HepG2 (cell line): ENCODE measurements at regions not wholly inside any gene's neighbourhood (a gene's known extent, or its start where the extent isn't known, plus 50 kb on each side); places are given as distances from the start of the nearest gene placed in this dataset.

Source experiments
- ATAC-seq: fragments of 200-7000 bp; cut with Tn5 transposase; 3 replicates; pipeline ENCODE4 v1.9.1; 2020; ENCODE audit warnings: mild to moderate bottlenecking, moderate library complexity
- BruUV-seq: library from RNA; stranded (reverse); fragments of 400-500 nt; replicated peaks from 2 replicates; lab custom pipeline; 2021; lab: Mats Ljungman, UMichigan
- CTCF ChIA-PET: fragments of 300-600 bp; formaldehyde crosslinking; extraction: SDS; loops from one replicate; lab custom pipeline; 2021; ENCODE audit warnings: low total read pairs, inconsistent platforms, low intra/inter-chr PET ratio; lab: Yijun Ruan, JAX
- POLR2A ChIA-PET: fragments of 350-600 bp; sonication (Branson Sonifier 250); formaldehyde crosslinking; loops from one replicate; lab custom pipeline; 2020; ENCODE audit warnings: antibody characterized with exemption, inconsistent platforms; lab: Yijun Ruan, JAX
- DNase-seq: peaks from one replicate; pipeline ENCODE4 v3.0.0-alpha.2; 2015; ENCODE audit warnings: low spot score
- FAIRE-seq: peaks from 3 replicates; lab custom pipeline; 2011; peaks lifted over from hg19 to GRCh38; lab: Jason Lieb, UNC
- H2AFZ ChIP-seq: one replicate; pipeline ENCODE4 v1.6.1; 2011; ENCODE audit warnings: low read length, inconsistent platforms
- H3K27ac ChIP-seq: fragments of 300-600 bp; 3 replicates; pipeline ENCODE4 v1.8.0; 2011; ENCODE audit warnings: mixed run types, mild to moderate bottlenecking, mixed read lengths, low read length, inconsistent platforms; ENCODE audit not compliant: insufficient read depth; ENCODE audit errors: extremely low read length
- H3K27me3 ChIP-seq, 2 experiments: fragments of 200-600 bp in 1 of 2; 2 replicates in 1 of 2; 3 replicates in 1 of 2; pipeline versions ENCODE4 v1.6.0 to v1.8.0; 2011; ENCODE audit warnings: low read length in 2 of 2, mild to moderate bottlenecking in 2 of 2, moderate library complexity in 2 of 2, inconsistent platforms in 1 of 2; ENCODE audit not compliant: insufficient read depth in 2 of 2, control insufficient read depth in 1 of 2
- H3K36me3 ChIP-seq, 2 experiments: fragments of 200-600 bp in 1 of 2; replicated peaks in 1 of 2; 2 replicates in 1 of 2; 3 replicates in 1 of 2; pipeline versions ENCODE4 v1.5.1 to v1.8.0; 2011; ENCODE audit warnings: low read length in 2 of 2, inconsistent platforms in 1 of 2; ENCODE audit not compliant: insufficient read depth in 2 of 2, control insufficient read depth in 1 of 2
- H3K4me1 ChIP-seq: 2 replicates; pipeline ENCODE4 v1.5.1; 2012; ENCODE audit warnings: low read length, inconsistent platforms; ENCODE audit not compliant: insufficient read depth
- H3K4me2 ChIP-seq: 2 replicates; pipeline ENCODE4 v1.6.0; 2011; ENCODE audit warnings: low read depth, low read length, inconsistent platforms
- H3K4me3 ChIP-seq, 3 experiments: fragments of 200-600 bp in 1 of 3; sonication (generic), shearing (Covaris generic) in 1 of 3; replicated peaks in 1 of 3; 2 replicates each; pipeline ENCODE4 v1.5.1; 2011 to 2016; ENCODE audit warnings: low read length in 3 of 3, inconsistent platforms in 2 of 3, low read depth in 2 of 3, mild to moderate bottlenecking in 2 of 3, control low read depth in 1 of 3, mixed read lengths in 1 of 3; ENCODE audit not compliant: insufficient read depth in 1 of 3
- H3K79me2 ChIP-seq: one replicate; pipeline ENCODE4 v1.6.1; 2011; ENCODE audit warnings: low read length, inconsistent platforms; ENCODE audit not compliant: insufficient read depth
- H3K9ac ChIP-seq: 2 replicates; pipeline ENCODE4 v1.6.0; 2011; ENCODE audit warnings: mild to moderate bottlenecking, low read depth, low read length, inconsistent platforms; ENCODE audit not compliant: insufficient read depth
- H3K9me3 ChIP-seq: 2 replicates; pipeline ENCODE4 v1.5.1; 2012; ENCODE audit warnings: mild to moderate bottlenecking, low read length
- H4K20me1 ChIP-seq: 2 replicates; pipeline ENCODE4 v1.6.0; 2011; ENCODE audit warnings: inconsistent platforms, mild to moderate bottlenecking, low read length, moderate library complexity; ENCODE audit not compliant: insufficient read depth
- BHLHE40 ChIP-seq: IDR thresholded peaks from 2 replicates; pipeline ENCODE4 v1.6.1; 2011; ENCODE audit warnings: low read length, improper control_type of control experiment
- GTF2F1 ChIP-seq: fragments of 150-350 bp; IDR thresholded peaks from 2 replicates; pipeline ENCODE4 v1.6.1; 2014; ENCODE audit warnings: low read length
- MXI1 ChIP-seq: IDR thresholded peaks from 3 replicates; pipeline ENCODE4 v1.6.1; 2012; ENCODE audit warnings: low read depth, low read length, inconsistent platforms, borderline replicate concordance
- NBN ChIP-seq: fragments of 450-650 bp; conservative IDR thresholded peaks from 2 replicates; pipeline ENCODE4 v1.6.1; 2017
- NCOA5 ChIP-seq: sonication (generic); formaldehyde crosslinking; IDR thresholded peaks from 2 replicates; pipeline ENCODE4 v1.4.0; 2020; ENCODE audit warnings: missing genetic modification reagents
- NFKBIZ ChIP-seq: IDR thresholded peaks from 2 replicates; pipeline ENCODE4 v1.6.1; 2018; ENCODE audit warnings: missing genetic modification reagents, missing compliant biosample characterization
- STAG1 ChIP-seq: sonication (generic); formaldehyde crosslinking; IDR thresholded peaks from 2 replicates; pipeline ENCODE4 v1.4.0; 2020; ENCODE audit warnings: missing genetic modification reagents
- TCF12 ChIP-seq, 2 experiments: fragments of 450-650 bp in 1 of 2; sonication (generic) in 1 of 2; formaldehyde crosslinking in 1 of 2; IDR thresholded peaks; 2 replicates each; pipeline versions ENCODE4 v1.6.1 to v1.8.0; 2017 to 2022; ENCODE audit warnings: antibody characterized with exemption in 1 of 2, mild to moderate bottlenecking in 1 of 2, missing genetic modification reagents in 1 of 2, moderate library complexity in 1 of 2
- TOPORS ChIP-seq: sonication (generic); formaldehyde crosslinking; IDR thresholded peaks from 2 replicates; pipeline ENCODE4 v1.8.0; 2023; ENCODE audit warnings: mild to moderate bottlenecking, missing genetic modification reagents
- ZNF143 ChIP-seq: sonication (generic); formaldehyde crosslinking; IDR thresholded peaks from 2 replicates; pipeline ENCODE4 v1.4.0; 2020; ENCODE audit warnings: missing genetic modification reagents
- ZNF263 ChIP-seq: sonication (generic); formaldehyde crosslinking; IDR thresholded peaks from 2 replicates; pipeline ENCODE4 v1.4.0; 2020; ENCODE audit warnings: missing genetic modification reagents
- ZNF546 ChIP-seq: sonication (generic); formaldehyde crosslinking; conservative IDR thresholded peaks from 2 replicates; pipeline ENCODE4 v1.8.1; 2023; ENCODE audit warnings: mild to moderate bottlenecking, missing genetic modification reagents
- WGBS: methylation state at CpG from one replicate; pipeline ENCODE4 v1.1.6; 2017; ENCODE audit warnings: low lambda C conversion rate; 5-methylcytosine and 5-hydroxymethylcytosine counted together
- in situ Hi-C: cut with HindIII; loops from 2 replicates; pipeline ENCODE4 v1.10.0; 2017; ENCODE audit warnings: low pct_unique_long_range_greater_than_20kb; ENCODE audit not compliant: extremely low pct_ligation_motif_present
- intact Hi-C: fragments of 100-400 bp; cut with micrococcal nuclease; formaldehyde crosslinking; loops from one replicate; pipeline ENCODE4 v1.10.0; 2022; ENCODE audit not compliant: unreplicated experiment
- TF ChIP-seq, protein P1 (sequence below): sonication (generic); formaldehyde crosslinking; IDR thresholded peaks from 2 replicates; pipeline ENCODE4 v1.9.0; 2021; ENCODE audit warnings: missing genetic modification reagents, borderline replicate concordance
- TF ChIP-seq, protein P2 (sequence below): sonication (generic); formaldehyde crosslinking; IDR thresholded peaks from 2 replicates; pipeline ENCODE4 v1.5.0; 2020; ENCODE audit warnings: mild to moderate bottlenecking, missing genetic modification reagents, borderline replicate concordance

DNA sequence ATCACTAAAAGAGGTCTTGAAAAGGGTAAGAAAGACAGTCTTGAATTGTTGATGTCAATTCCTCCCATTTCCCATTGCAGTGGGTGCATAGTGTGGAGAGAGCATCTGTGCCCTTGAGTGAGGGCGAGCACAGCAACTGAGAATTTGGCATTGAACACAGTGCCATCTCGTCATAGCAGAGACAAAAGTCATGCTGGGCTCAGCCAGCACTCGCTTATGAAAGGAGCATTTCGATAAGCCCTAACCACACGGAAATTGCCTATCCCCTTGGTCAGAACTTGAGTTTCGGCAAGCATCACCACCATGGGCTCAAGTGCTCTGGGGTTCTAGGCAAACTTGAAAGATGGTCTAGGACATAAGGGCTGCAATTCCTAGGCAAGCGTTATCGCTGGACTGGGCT, 712.8 kb upstream of the CDH10 start:
- no peak overlapping the region for H2AFZ ChIP-seq
- WGBS = 0% methylated on average over 5 of the region's 8 CpGs
- no peak overlapping the region for H3K27ac ChIP-seq
- DNase-seq (no peak), FAIRE-seq (no peak), ATAC-seq (no peak)
- H3K79me2 ChIP-seq = no peaks in the 10 kb centered on the region
- ChIA-PET CTCF (no interaction called here), POLR2A (no interaction called here)
- no TSS peak for BruUV-seq
- H3K9ac ChIP-seq = no peak overlapping the region
- no peaks in the 10 kb centered on the region for H3K27me3 ChIP-seq
- no peaks in the 10 kb centered on the region for H3K4me1 ChIP-seq
- peaks cover 56% of the 10 kb centered on the region for H3K9me3 ChIP-seq
- intact Hi-C loops (no loop called here), in situ Hi-C loops (no loop called here)
- H4K20me1 ChIP-seq = no peaks in the 10 kb centered on the region
- no peak overlapping the region for H3K4me3 ChIP-seq
- no peak overlapping the region for H3K4me2 ChIP-seq
- no peaks in the 10 kb centered on the region for H3K36me3 ChIP-seq
- TF ChIP-seq BHLHE40 (no peak), GTF2F1 (no peak), TCF12 (IDR thresholded peaks at IDR 0.05) (no peak), TCF12 (CRISPR knock-in tag; IDR thresholded peaks at IDR 0.05) (no peak), STAG1 (no peak), NBN (no peak), ZNF143 (CRISPR knock-in tag) (no peak), NFKBIZ (CRISPR knock-in tag) (no peak), ZNF263 (CRISPR knock-in tag) (no peak), NCOA5 (CRISPR knock-in tag) (no peak), TOPORS (CRISPR knock-in tag) (no peak), ZNF546 (CRISPR knock-in tag) (no peak), MXI1 (no peak)
- TF ChIP-seq, protein P1, sequence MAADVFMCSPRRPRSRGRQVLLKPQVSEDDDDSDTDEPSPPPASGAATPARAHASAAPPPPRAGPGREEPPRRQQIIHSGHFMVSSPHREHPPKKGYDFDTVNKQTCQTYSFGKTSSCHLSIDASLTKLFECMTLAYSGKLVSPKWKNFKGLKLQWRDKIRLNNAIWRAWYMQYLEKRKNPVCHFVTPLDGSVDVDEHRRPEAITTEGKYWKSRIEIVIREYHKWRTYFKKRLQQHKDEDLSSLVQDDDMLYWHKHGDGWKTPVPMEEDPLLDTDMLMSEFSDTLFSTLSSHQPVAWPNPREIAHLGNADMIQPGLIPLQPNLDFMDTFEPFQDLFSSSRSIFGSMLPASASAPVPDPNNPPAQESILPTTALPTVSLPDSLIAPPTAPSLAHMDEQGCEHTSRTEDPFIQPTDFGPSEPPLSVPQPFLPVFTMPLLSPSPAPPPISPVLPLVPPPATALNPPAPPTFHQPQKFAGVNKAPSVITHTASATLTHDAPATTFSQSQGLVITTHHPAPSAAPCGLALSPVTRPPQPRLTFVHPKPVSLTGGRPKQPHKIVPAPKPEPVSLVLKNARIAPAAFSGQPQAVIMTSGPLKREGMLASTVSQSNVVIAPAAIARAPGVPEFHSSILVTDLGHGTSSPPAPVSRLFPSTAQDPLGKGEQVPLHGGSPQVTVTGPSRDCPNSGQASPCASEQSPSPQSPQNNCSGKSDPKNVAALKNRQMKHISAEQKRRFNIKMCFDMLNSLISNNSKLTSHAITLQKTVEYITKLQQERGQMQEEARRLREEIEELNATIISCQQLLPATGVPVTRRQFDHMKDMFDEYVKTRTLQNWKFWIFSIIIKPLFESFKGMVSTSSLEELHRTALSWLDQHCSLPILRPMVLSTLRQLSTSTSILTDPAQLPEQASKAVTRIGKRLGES (CRISPR knock-in tag) = no peak
- TF ChIP-seq, protein P2, sequence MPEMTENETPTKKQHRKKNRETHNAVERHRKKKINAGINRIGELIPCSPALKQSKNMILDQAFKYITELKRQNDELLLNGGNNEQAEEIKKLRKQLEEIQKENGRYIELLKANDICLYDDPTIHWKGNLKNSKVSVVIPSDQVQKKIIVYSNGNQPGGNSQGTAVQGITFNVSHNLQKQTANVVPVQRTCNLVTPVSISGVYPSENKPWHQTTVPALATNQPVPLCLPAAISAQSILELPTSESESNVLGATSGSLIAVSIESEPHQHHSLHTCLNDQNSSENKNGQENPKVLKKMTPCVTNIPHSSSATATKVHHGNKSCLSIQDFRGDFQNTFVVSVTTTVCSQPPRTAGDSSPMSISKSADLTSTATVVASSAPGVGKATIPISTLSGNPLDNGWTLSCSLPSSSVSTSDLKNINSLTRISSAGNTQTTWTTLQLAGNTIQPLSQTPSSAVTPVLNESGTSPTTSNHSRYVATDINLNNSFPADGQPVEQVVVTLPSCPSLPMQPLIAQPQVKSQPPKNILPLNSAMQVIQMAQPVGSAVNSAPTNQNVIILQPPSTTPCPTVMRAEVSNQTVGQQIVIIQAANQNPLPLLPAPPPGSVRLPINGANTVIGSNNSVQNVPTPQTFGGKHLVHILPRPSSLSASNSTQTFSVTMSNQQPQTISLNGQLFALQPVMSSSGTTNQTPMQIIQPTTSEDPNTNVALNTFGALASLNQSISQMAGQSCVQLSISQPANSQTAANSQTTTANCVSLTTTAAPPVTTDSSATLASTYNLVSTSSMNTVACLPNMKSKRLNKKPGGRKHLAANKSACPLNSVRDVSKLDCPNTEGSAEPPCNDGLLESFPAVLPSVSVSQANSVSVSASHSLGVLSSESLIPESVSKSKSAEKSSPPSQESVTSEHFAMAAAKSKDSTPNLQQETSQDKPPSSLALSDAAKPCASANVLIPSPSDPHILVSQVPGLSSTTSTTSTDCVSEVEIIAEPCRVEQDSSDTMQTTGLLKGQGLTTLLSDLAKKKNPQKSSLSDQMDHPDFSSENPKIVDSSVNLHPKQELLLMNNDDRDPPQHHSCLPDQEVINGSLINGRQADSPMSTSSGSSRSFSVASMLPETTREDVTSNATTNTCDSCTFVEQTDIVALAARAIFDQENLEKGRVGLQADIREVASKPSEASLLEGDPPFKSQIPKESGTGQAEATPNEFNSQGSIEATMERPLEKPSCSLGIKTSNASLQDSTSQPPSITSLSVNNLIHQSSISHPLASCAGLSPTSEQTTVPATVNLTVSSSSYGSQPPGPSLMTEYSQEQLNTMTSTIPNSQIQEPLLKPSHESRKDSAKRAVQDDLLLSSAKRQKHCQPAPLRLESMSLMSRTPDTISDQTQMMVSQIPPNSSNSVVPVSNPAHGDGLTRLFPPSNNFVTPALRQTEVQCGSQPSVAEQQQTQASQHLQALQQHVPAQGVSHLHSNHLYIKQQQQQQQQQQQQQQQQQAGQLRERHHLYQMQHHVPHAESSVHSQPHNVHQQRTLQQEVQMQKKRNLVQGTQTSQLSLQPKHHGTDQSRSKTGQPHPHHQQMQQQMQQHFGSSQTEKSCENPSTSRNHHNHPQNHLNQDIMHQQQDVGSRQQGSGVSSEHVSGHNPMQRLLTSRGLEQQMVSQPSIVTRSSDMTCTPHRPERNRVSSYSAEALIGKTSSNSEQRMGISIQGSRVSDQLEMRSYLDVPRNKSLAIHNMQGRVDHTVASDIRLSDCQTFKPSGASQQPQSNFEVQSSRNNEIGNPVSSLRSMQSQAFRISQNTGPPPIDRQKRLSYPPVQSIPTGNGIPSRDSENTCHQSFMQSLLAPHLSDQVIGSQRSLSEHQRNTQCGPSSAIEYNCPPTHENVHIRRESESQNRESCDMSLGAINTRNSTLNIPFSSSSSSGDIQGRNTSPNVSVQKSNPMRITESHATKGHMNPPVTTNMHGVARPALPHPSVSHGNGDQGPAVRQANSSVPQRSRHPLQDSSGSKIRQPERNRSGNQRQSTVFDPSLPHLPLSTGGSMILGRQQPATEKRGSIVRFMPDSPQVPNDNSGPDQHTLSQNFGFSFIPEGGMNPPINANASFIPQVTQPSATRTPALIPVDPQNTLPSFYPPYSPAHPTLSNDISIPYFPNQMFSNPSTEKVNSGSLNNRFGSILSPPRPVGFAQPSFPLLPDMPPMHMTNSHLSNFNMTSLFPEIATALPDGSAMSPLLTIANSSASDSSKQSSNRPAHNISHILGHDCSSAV = no peak
